ENCODE measurements at regions not wholly inside any gene's neighbourhood (a gene's known extent, or its start where the extent isn't known, plus 50 kb on each side); places are given as distances from the start of the nearest gene placed in this dataset.

DNA sequence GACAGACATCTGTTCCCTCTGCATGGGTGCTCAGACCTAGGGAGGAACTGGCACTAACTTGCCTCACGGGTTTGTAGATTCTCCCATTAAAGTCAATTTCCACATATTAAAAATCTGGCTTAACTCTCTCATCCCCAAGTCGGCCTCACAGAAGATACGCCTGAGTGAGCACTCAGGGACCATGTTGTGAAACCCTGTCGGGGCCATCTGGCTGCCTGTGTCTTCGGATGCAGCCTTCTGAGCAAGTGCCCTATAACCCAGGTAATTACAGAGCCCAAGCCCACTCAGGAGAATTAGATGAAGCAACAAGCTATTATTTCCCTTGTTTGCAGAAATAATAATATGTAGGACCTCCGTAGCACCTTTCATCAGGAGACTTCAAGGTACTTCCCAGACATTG lies 219.3 kb upstream of the GLI3 start:
- Histone ChIP-seq H3K79me2 (ENCODE audit: insufficient read depth, low read length) (no peaks in the 10 kb centered on the region), H3K4me2 (ENCODE audit: insufficient read depth, low read length) (no peak overlapping the region), H3K27me3 (ENCODE audit: insufficient read depth, low read length) (peaks cover 15% of the 10 kb centered on the region), H3K9me3 (ENCODE audit: low read depth, low read length) (no peaks in the 10 kb centered on the region), H2AFZ (ENCODE audit: low read length) (no peak overlapping the region), H3K27ac (ENCODE audit: low read depth, low read length) (no peak overlapping the region), H4K20me1 (ENCODE audit: insufficient read depth, low read length) (no peaks in the 10 kb centered on the region), H3K4me3 (ENCODE audit: insufficient read depth, low read length) (no peak overlapping the region), H3K36me3 (ENCODE audit: insufficient read depth, low read length) (no peaks in the 10 kb centered on the region), H3K4me1 (ENCODE audit: insufficient read depth, low read length) (peaks cover 3% of the 10 kb centered on the region)
- no peak for DNase-seq (ENCODE audit: insufficient read length, low spot score, missing footprints)
- TF ChIP-seq, protein P1, sequence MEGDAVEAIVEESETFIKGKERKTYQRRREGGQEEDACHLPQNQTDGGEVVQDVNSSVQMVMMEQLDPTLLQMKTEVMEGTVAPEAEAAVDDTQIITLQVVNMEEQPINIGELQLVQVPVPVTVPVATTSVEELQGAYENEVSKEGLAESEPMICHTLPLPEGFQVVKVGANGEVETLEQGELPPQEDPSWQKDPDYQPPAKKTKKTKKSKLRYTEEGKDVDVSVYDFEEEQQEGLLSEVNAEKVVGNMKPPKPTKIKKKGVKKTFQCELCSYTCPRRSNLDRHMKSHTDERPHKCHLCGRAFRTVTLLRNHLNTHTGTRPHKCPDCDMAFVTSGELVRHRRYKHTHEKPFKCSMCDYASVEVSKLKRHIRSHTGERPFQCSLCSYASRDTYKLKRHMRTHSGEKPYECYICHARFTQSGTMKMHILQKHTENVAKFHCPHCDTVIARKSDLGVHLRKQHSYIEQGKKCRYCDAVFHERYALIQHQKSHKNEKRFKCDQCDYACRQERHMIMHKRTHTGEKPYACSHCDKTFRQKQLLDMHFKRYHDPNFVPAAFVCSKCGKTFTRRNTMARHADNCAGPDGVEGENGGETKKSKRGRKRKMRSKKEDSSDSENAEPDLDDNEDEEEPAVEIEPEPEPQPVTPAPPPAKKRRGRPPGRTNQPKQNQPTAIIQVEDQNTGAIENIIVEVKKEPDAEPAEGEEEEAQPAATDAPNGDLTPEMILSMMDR (IDR thresholded peaks at IDR 0.05; ENCODE audit: extremely low read depth, low read depth, low read length), result no peak

DNA sequence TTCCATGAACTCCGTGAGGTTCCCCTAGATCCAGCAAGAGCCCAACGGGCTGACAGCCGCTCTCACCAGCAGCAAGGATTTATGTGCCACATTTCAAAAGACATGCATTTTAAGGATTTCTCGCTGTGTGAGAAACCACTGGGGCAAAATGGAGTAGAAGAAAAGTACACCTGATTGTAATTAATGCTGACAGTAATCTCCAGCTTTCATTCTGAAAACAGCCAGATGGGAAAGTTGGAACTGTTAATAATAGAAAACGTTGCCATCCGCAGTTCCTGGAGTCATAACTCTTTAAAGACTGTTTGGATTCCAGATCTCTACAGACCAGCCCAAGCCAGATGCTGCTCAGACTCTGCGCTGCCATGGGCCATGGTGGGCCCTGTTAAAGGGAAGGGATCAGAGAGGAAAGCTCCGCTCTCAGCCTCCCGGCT lies 216.9 kb upstream of the GLI3 start:
- H3K27me3 ChIP-seq (ENCODE audit: insufficient read depth, low read length), result peaks cover 15% of the 10 kb centered on the region
- DNase-seq (ENCODE audit: insufficient read length, low spot score, missing footprints), result no peak
- H3K36me3 ChIP-seq (ENCODE audit: insufficient read depth, low read length), result no peaks in the 10 kb centered on the region
- H3K4me2 ChIP-seq (ENCODE audit: insufficient read depth, low read length), result no peak overlapping the region
- no peak overlapping the region for H3K4me3 ChIP-seq (ENCODE audit: insufficient read depth, low read length)
- H3K27ac ChIP-seq (ENCODE audit: low read depth, low read length), result no peak overlapping the region
- H4K20me1 ChIP-seq (ENCODE audit: insufficient read depth, low read length), result no peaks in the 10 kb centered on the region
- no peaks in the 10 kb centered on the region for H3K79me2 ChIP-seq (ENCODE audit: insufficient read depth, low read length)
- H3K4me1 ChIP-seq (ENCODE audit: insufficient read depth, low read length), result peaks cover 3% of the 10 kb centered on the region
- H3K9me3 ChIP-seq (ENCODE audit: low read depth, low read length), result no peaks in the 10 kb centered on the region
- no peak overlapping the region for H2AFZ ChIP-seq (ENCODE audit: low read length)
- TF ChIP-seq, protein P1 (IDR thresholded peaks at IDR 0.05; ENCODE audit: extremely low read depth, low read depth, low read length), result no peak

DNA sequence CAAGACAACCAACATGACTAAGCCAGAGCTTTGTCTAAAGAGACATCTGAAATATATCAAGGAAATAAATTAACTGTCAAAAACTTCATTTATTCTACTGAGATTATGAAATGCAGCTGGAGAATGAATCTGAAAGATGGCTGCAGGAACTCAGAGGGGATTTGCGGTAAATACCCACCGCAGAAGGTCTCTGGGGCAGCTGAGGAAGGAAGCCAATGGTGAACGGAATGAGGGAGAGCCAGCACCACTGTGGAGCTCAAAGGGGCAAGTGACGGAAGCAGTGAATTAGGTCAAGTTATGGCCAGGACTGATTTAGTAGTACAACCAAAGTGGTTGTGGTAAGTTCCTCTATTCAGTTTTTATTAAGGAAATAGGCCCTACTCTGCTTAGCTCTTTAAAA lies 215.3 kb upstream of the GLI3 start:
- H2AFZ ChIP-seq (ENCODE audit: low read length), result no peak overlapping the region
- no peaks in the 10 kb centered on the region for H4K20me1 ChIP-seq (ENCODE audit: insufficient read depth, low read length)
- TF ChIP-seq, protein P1 (IDR thresholded peaks at IDR 0.05; ENCODE audit: extremely low read depth, low read depth, low read length), result no peak
- H3K9me3 ChIP-seq (ENCODE audit: low read depth, low read length), result no peaks in the 10 kb centered on the region
- H3K4me3 ChIP-seq (ENCODE audit: insufficient read depth, low read length), result no peak overlapping the region
- H3K36me3 ChIP-seq (ENCODE audit: insufficient read depth, low read length), result no peaks in the 10 kb centered on the region
- H3K4me2 ChIP-seq (ENCODE audit: insufficient read depth, low read length), result no peak overlapping the region
- peaks cover 3% of the 10 kb centered on the region for H3K4me1 ChIP-seq (ENCODE audit: insufficient read depth, low read length)
- peaks cover 15% of the 10 kb centered on the region for H3K27me3 ChIP-seq (ENCODE audit: insufficient read depth, low read length)
- no peak for DNase-seq (ENCODE audit: insufficient read length, low spot score, missing footprints)
- no peaks in the 10 kb centered on the region for H3K79me2 ChIP-seq (ENCODE audit: insufficient read depth, low read length)
- H3K27ac ChIP-seq (ENCODE audit: low read depth, low read length), result no peak overlapping the region

DNA sequence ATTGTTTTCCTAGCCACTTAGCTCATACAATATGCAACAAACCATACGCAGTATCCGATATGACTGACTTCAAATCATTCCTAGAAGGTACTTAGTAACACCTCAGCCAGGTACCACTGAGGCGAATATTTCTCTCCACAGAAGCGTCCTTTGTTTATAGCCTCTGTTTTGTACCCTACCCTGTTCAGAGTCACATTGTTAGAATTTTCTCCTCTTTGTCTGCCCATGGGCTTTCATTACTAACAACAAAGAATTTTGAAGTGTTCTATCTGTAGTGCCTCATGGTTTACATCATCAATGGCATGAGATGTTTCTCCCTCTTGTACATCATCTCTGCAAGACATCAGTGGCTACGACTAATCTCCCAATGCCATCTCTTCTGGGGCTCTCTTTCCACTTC lies 212.4 kb upstream of the GLI3 start:
- no peaks in the 10 kb centered on the region for H3K9me3 ChIP-seq (ENCODE audit: low read depth, low read length)
- H2AFZ ChIP-seq (ENCODE audit: low read length), result no peak overlapping the region
- TF ChIP-seq, protein P1 (IDR thresholded peaks at IDR 0.05; ENCODE audit: extremely low read depth, low read depth, low read length), result no peak
- H3K79me2 ChIP-seq (ENCODE audit: insufficient read depth, low read length), result no peaks in the 10 kb centered on the region
- DNase-seq (ENCODE audit: insufficient read length, low spot score, missing footprints), result no peak
- peaks cover 10% of the 10 kb centered on the region for H3K27me3 ChIP-seq (ENCODE audit: insufficient read depth, low read length)
- H4K20me1 ChIP-seq (ENCODE audit: insufficient read depth, low read length), result no peaks in the 10 kb centered on the region
- no peaks in the 10 kb centered on the region for H3K36me3 ChIP-seq (ENCODE audit: insufficient read depth, low read length)
- H3K4me3 ChIP-seq (ENCODE audit: insufficient read depth, low read length), result no peak overlapping the region
- H3K4me1 ChIP-seq (ENCODE audit: insufficient read depth, low read length), result no peaks in the 10 kb centered on the region
- no peak overlapping the region for H3K4me2 ChIP-seq (ENCODE audit: insufficient read depth, low read length)
- H3K27ac ChIP-seq (ENCODE audit: low read depth, low read length), result no peak overlapping the region
